Uterus (tissue), 3 donors: ENCODE measurements at regions not wholly inside any gene's neighbourhood (a gene's known extent, or its start where the extent isn't known, plus 50 kb on each side); places are given as distances from the start of the nearest gene placed in this dataset.

Source experiments
- DNase-seq, 2 donors: peaks; one replicate each; pipeline ENCODE4 v3.0.0-alpha.2; 2019 to 2020
- H3K27ac ChIP-seq, 2 donors: fragments of 200-600 bp; sonication (generic); 1 replicate in 1 of 2; 2 replicates in 1 of 2; pipeline ENCODE4 v1.5.1; 2016 to 2018
- H3K27me3 ChIP-seq, 2 donors: fragments of 200-600 bp; sonication (generic); one replicate each; pipeline ENCODE4 v1.5.1; 2018 to 2019; ENCODE audit warnings: control low read depth in 1 of 2
- H3K36me3 ChIP-seq, 2 donors: fragments of 200-600 bp; sonication (generic); one replicate each; pipeline ENCODE4 v1.5.1; 2019; ENCODE audit warnings: control low read depth in 1 of 2
- H3K4me1 ChIP-seq, 2 donors: fragments of 200-600 bp; sonication (generic); one replicate each; pipeline ENCODE4 v1.5.1; 2018 to 2019; ENCODE audit warnings: control low read depth in 1 of 2
- H3K4me3 ChIP-seq, 2 donors: fragments of 200-600 bp; sonication (generic); 1 replicate in 1 of 2; 2 replicates in 1 of 2; pipeline ENCODE4 v1.5.1; 2018 to 2019; ENCODE audit warnings: mild to moderate bottlenecking in 1 of 2
- H3K9me3 ChIP-seq, 2 donors: fragments of 200-600 bp; sonication (generic); one replicate each; pipeline ENCODE4 v1.5.1; 2019; ENCODE audit warnings: control low read depth in 1 of 2
- POLR2A ChIP-seq, 2 donors: fragments of 450-650 bp; IDR thresholded peaks; one replicate each; pipeline ENCODE4 v1.6.1; 2016; ENCODE audit warnings: antibody characterized with exemption in 2 of 2, mild to moderate bottlenecking in 1 of 2, moderate library complexity in 1 of 2
- intact Hi-C: fragments of 100-400 bp; cut with DNase I; formaldehyde crosslinking; loops from one replicate; pipeline ENCODE4 v1.15.1; 2023; ENCODE audit warnings: low total_unique reads
- TF ChIP-seq, protein P1 (sequence below), 4 experiments: fragments of 200-600 bp in 2 of 4; fragments of 450-650 bp in 2 of 4; sonication (generic) in 2 of 4; IDR thresholded peaks; one replicate each; pipeline ENCODE4 v1.5.1; 2016 to 2019; ENCODE audit warnings: antibody characterized with exemption in 4 of 4, mild to moderate bottlenecking in 2 of 4, moderate library complexity in 1 of 4
- donor health status: DM: yes; HTN: yes; CAD: no.

DNA sequence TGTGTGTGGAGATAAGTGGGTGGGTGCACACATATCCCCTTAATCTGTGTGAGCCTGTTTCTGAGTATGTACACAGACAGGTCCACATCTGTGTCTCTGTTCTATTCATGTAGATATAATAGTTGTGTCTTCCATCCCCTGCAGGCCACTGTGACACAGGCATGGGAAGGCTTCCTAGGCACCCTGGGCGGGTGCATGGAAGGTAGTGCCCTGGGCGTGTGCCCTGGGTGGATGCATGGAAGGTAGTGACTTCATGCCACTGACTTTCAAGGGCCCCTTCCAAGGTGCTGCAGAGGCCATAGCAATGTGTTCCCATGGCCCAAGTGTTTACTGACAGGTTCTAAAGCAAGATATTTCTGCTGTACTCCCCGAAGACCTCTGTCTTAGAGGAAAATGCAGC lies 462.5 kb upstream of the HS6ST1 start:
- intact Hi-C loops: no loop called here
- no peaks in the 10 kb centered on the region for H3K9me3 ChIP-seq

DNA sequence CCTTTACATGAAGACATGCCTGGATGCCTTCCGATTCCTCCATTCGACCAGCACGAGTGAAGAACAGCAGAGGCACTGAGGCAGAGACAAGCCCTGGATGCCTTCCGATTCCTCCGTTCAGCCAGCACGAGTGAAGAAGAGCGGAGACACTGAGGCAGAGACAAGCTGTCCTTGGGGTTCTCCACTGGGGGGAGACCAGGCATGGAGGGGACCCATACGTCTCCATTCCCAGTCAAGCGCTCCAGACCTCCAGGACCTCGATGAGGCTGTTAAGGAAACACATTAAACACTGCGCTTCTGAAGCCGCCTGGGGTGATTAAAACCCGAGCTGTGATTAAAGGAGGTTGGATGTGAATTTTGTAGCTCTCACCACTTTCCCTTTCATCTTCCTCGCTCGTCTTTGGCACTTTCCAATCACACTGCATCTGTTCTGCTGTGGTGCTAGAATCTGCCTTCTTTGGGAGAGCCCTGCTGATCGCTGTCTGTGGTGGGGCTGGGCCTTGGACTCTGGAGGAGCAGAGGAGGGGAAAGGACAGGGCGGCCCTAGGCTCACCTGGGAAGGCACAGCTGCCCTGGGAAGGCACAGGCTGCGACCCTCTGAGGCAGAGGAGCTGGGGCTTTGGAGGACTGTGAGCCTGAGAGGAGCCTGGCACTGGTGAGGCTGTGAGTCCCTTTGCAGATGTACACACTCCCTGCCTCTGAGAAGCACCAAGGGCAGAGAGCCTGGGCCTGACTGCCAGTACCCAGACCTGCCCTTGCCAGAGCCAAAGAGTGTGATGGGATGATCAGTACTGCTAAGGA lies 463.1 kb upstream of the HS6ST1 start:
- no peak for DNase-seq
- no peaks in the 10 kb centered on the region for H3K36me3 ChIP-seq
- H3K4me3 ChIP-seq: no peak overlapping the region
- H3K4me1 ChIP-seq: no peaks in the 10 kb centered on the region
- no peak overlapping the region for H3K27ac ChIP-seq
- intact Hi-C loops: no loop called here
- no peaks in the 10 kb centered on the region for H3K27me3 ChIP-seq
- H3K9me3 ChIP-seq: no peaks in the 10 kb centered on the region
- TF ChIP-seq, protein P1, sequence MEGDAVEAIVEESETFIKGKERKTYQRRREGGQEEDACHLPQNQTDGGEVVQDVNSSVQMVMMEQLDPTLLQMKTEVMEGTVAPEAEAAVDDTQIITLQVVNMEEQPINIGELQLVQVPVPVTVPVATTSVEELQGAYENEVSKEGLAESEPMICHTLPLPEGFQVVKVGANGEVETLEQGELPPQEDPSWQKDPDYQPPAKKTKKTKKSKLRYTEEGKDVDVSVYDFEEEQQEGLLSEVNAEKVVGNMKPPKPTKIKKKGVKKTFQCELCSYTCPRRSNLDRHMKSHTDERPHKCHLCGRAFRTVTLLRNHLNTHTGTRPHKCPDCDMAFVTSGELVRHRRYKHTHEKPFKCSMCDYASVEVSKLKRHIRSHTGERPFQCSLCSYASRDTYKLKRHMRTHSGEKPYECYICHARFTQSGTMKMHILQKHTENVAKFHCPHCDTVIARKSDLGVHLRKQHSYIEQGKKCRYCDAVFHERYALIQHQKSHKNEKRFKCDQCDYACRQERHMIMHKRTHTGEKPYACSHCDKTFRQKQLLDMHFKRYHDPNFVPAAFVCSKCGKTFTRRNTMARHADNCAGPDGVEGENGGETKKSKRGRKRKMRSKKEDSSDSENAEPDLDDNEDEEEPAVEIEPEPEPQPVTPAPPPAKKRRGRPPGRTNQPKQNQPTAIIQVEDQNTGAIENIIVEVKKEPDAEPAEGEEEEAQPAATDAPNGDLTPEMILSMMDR (IDR thresholded peaks at IDR 0.05): no peak
- TF ChIP-seq POLR2A (IDR thresholded peaks at IDR 0.05): no peak

More for the DNA sequence above, 462.5 kb upstream of the HS6ST1 start:
- Histone ChIP-seq H3K36me3 (no peaks in the 10 kb centered on the region), H3K4me3 (no peak overlapping the region), H3K27ac (no peak overlapping the region), H3K27me3 (no peaks in the 10 kb centered on the region), H3K4me1 (no peaks in the 10 kb centered on the region)
- DNase-seq: no peak
- TF ChIP-seq, protein P1 (IDR thresholded peaks at IDR 0.05): no peak
- no peak for TF ChIP-seq POLR2A (IDR thresholded peaks at IDR 0.05)

DNA sequence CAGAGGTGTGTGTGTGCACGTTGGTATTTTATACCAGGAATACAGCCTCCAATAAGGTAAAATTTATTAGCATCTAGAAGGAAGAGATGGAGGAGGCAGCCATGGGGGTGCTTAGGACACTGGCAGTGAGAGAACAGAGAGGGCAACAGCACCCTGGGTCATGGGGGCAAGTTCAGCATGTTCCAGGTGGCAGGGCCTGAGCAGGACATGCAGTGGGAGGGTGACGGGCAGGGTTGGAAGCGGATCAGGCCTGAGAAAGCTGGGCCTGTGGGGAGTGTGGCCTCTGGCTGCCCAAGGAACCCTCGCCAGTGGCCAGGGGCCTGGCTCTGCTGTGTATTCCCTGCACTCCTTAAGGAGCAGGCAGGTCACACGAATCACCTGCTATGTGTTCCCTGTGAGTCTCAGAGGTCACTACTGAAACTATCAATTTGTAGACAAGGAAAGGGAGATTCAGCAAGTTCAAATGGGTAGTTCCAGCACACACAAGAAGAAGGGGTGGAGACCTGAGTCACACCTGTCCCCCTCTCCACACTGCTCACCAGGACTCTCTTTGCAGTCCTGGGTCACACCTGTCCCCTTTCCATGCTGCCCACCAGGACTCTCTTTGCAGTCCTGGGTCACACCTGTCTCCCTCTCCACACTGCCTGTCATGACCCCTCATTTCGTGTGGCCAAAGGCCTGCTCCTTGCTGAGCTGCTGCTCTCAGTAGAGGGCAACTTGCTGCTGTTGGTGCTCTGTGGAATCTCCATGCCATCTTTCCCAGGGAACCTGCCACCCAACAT lies 463.9 kb upstream of the HS6ST1 start:
- DNase-seq: no peak
- TF ChIP-seq, protein P1 (IDR thresholded peaks at IDR 0.05): no peak
- no peak for TF ChIP-seq POLR2A (IDR thresholded peaks at IDR 0.05)
- Histone ChIP-seq H3K4me3 (no peak overlapping the region), H3K27me3 (no peaks in the 10 kb centered on the region), H3K4me1 (no peaks in the 10 kb centered on the region), H3K9me3 (no peaks in the 10 kb centered on the region), H3K36me3 (no peaks in the 10 kb centered on the region), H3K27ac (no peak overlapping the region)
- intact Hi-C loops: no loop called here

DNA sequence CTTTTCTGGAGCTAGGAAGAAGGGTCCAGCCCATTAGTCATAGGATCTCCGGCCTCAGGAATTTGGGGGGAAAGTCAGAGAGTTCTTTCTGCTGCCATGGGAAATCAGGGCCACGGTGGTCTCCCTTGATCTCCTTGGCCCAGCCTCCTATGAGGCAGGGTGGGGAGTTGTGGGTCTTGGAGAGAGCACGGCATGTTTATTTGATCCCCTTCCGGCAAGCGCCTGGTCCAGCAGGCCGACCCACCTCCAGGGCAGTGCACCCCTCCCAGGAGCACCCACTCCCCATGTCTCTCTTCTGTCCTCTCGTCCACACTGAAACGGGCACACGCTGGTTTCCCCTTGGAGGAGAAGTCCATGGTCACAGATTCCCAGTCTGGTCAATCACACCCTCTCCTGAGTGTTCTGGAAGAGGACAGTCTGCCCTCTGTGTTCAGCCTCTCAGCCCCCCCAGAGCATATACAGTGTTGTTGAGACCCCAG lies 464.6 kb upstream of the HS6ST1 start:
- DNase-seq: no peak
- Histone ChIP-seq H3K4me1 (no peaks in the 10 kb centered on the region), H3K9me3 (no peaks in the 10 kb centered on the region), H3K27ac (no peak overlapping the region), H3K36me3 (no peaks in the 10 kb centered on the region), H3K27me3 (no peaks in the 10 kb centered on the region), H3K4me3 (no peak overlapping the region)
- TF ChIP-seq POLR2A (IDR thresholded peaks at IDR 0.05): no peak
- TF ChIP-seq, protein P1 (IDR thresholded peaks at IDR 0.05): no peak
- intact Hi-C loops: no loop called here

DNA sequence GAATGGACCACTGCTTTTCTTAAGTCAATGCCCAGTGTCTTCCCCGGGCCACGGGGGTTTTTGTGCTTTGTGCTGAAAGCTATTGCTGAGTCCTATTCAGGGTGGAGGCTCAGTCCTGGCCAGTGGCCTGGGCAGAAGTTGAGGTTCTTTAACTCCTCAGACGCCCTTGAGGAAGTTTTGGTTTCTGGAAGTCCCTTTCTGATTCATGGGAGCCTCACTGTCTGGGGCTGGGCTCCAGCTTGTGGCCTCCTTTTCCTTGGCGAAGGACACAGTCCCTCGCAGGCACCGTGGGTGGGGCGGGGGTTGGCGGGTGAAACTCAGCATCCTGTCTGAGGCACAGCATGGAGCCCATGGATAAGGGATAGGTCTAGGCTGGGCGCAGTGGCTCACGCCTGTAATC lies 465.2 kb upstream of the HS6ST1 start:
- no peak for TF ChIP-seq POLR2A (IDR thresholded peaks at IDR 0.05)
- TF ChIP-seq, protein P1 (IDR thresholded peaks at IDR 0.05): no peak
- no peaks in the 10 kb centered on the region for H3K4me1 ChIP-seq
- intact Hi-C loops: no loop called here
- no peak overlapping the region for H3K4me3 ChIP-seq
- DNase-seq: no peak
- no peak overlapping the region for H3K27ac ChIP-seq
- no peaks in the 10 kb centered on the region for H3K27me3 ChIP-seq
- H3K36me3 ChIP-seq: no peaks in the 10 kb centered on the region
- no peaks in the 10 kb centered on the region for H3K9me3 ChIP-seq
